OCI-LY3 (cell line): ENCODE measurements at regions not wholly inside any gene's neighbourhood (a gene's known extent, or its start where the extent isn't known, plus 50 kb on each side); places are given as distances from the start of the nearest gene placed in this dataset.

Source experiments
- EZH2phosphoT487 ChIP-seq: fragments of 200-600 bp; shearing (Covaris generic); IDR thresholded peaks from 2 replicates; pipeline ENCODE4 v1.6.1; 2018; ENCODE audit warnings: antibody characterized with exemption, mixed run types, low read depth
- TF ChIP-seq, protein P1 (sequence below): fragments of 200-600, 300-600 bp; sonication (generic); IDR thresholded peaks from 2 replicates; pipeline ENCODE4 v1.5.1; 2014; ENCODE audit warnings: antibody characterized with exemption, low read length, low read depth

DNA sequence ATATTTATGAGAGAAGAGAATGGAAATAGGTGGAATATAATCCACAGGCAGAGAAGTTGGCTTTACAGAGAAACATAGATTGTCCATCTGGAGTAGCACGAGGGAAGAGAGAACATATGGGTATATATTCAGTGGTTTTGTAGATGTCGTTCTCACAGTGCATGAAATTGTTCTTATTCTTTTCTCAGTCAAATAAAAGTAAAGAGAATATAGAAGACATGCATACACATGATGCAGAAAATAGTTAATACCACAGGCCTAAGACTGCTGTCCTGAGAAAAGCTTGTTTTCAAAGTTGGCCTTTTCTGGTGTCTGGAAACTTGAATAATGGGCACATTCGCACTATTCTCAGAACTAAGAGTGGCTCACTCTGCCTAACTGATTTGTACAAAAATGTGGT, 378.1 kb downstream of the GABRG1 start:
- TF ChIP-seq, protein P1, sequence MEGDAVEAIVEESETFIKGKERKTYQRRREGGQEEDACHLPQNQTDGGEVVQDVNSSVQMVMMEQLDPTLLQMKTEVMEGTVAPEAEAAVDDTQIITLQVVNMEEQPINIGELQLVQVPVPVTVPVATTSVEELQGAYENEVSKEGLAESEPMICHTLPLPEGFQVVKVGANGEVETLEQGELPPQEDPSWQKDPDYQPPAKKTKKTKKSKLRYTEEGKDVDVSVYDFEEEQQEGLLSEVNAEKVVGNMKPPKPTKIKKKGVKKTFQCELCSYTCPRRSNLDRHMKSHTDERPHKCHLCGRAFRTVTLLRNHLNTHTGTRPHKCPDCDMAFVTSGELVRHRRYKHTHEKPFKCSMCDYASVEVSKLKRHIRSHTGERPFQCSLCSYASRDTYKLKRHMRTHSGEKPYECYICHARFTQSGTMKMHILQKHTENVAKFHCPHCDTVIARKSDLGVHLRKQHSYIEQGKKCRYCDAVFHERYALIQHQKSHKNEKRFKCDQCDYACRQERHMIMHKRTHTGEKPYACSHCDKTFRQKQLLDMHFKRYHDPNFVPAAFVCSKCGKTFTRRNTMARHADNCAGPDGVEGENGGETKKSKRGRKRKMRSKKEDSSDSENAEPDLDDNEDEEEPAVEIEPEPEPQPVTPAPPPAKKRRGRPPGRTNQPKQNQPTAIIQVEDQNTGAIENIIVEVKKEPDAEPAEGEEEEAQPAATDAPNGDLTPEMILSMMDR = no peak
- TF ChIP-seq EZH2phosphoT487 = no peak
